ENCODE measurements at regions not wholly inside any gene's neighbourhood (a gene's known extent, or its start where the extent isn't known, plus 50 kb on each side); places are given as distances from the start of the nearest gene placed in this dataset.

- Histone ChIP-seq H3K4me2 (ENCODE audit: low read depth, low read length) (no peak overlapping the region), H3K4me1 (ENCODE audit: insufficient read depth, low read length) (no peaks in the 10 kb centered on the region), H3K36me3 (replicated peaks in 1 of 2; ENCODE audit: control insufficient read depth in 1 of 2, insufficient read depth in 2 of 2, low read length in 2 of 2) (no peaks in the 10 kb centered on the region), H4K20me1 (ENCODE audit: insufficient read depth, low read length) (no peaks in the 10 kb centered on the region), H3K27ac (ENCODE audit: extremely low read length, insufficient read depth, low read length) (no peak overlapping the region), H3K79me2 (ENCODE audit: insufficient read depth, low read length) (no peaks in the 10 kb centered on the region), H2AFZ (ENCODE audit: low read length) (no peak overlapping the region), H3K27me3 (ENCODE audit: control insufficient read depth in 1 of 2, insufficient read depth in 2 of 2, low read length in 2 of 2) (no peaks in the 10 kb centered on the region), H3K9me3 (ENCODE audit: low read length) (no peaks in the 10 kb centered on the region), H3K4me3 (replicated peaks in 1 of 3; ENCODE audit: insufficient read depth in 1 of 3, low read depth in 2 of 3, low read length in 3 of 3) (no peak overlapping the region), H3K9ac (ENCODE audit: insufficient read depth, low read depth, low read length) (no peak overlapping the region)
- DNase-seq (ENCODE audit: low spot score), result no peak
- ATAC-seq, result no peak
- ChIA-PET POLR2A (no interaction called here), CTCF (ENCODE audit: low intra/inter-chr PET ratio, low total read pairs) (no interaction called here)
- 21% methylated on average over 3 of the region's 3 CpGs for WGBS (ENCODE audit: low lambda C conversion rate)
- TF ChIP-seq ZNF777 (CRISPR knock-in tag; IDR thresholded peaks at IDR 0.05) (no peak), TFE3 (CRISPR knock-in tag; IDR thresholded peaks at IDR 0.05) (no peak), HNRNPL (IDR thresholded peaks at IDR 0.05; ENCODE audit: low read depth, low read length) (no peak), SMAD9 (CRISPR knock-in tag; IDR thresholded peaks at IDR 0.05) (no peak), NR2F2 (IDR thresholded peaks at IDR 0.05; ENCODE audit: borderline replicate concordance, low read depth) (no peak)
- BruUV-seq (replicated peaks), result no TSS peak
- no peak for FAIRE-seq
- in situ Hi-C loops (cut with HindIII; ENCODE audit: extremely low pct_ligation_motif_present, low pct_unique_long_range_greater_than_20kb), result no loop called here
- intact Hi-C loops (cut with micrococcal nuclease; ENCODE audit: unreplicated experiment), result no loop called here
These were observed 378.6 kb downstream of the REEP3 start for GRCh38 chr10:63899673-63900300.

GRCh38 chr10:63901228-63901627, 380.0 kb downstream of the REEP3 start:
- Histone ChIP-seq H3K79me2 (ENCODE audit: insufficient read depth, low read length) (no peaks in the 10 kb centered on the region), H3K27ac (ENCODE audit: extremely low read length, insufficient read depth, low read length) (no peak overlapping the region), H3K9me3 (ENCODE audit: low read length) (no peaks in the 10 kb centered on the region), H2AFZ (ENCODE audit: low read length) (no peak overlapping the region), H3K9ac (ENCODE audit: insufficient read depth, low read depth, low read length) (no peak overlapping the region), H3K4me3 (replicated peaks in 1 of 3; ENCODE audit: insufficient read depth in 1 of 3, low read depth in 2 of 3, low read length in 3 of 3) (no peak overlapping the region), H3K36me3 (replicated peaks in 1 of 2; ENCODE audit: control insufficient read depth in 1 of 2, insufficient read depth in 2 of 2, low read length in 2 of 2) (no peaks in the 10 kb centered on the region), H4K20me1 (ENCODE audit: insufficient read depth, low read length) (no peaks in the 10 kb centered on the region), H3K4me1 (ENCODE audit: insufficient read depth, low read length) (no peaks in the 10 kb centered on the region), H3K4me2 (ENCODE audit: low read depth, low read length) (no peak overlapping the region), H3K27me3 (ENCODE audit: control insufficient read depth in 1 of 2, insufficient read depth in 2 of 2, low read length in 2 of 2) (no peaks in the 10 kb centered on the region)
- CTCF ChIA-PET (ENCODE audit: low intra/inter-chr PET ratio, low total read pairs), result no interaction called here
- ATAC-seq (peak; percentile 80), DNase-seq (ENCODE audit: low spot score) (no peak), FAIRE-seq (no peak)
- BruUV-seq (replicated peaks), result no TSS peak
- intact Hi-C loops (cut with micrococcal nuclease; ENCODE audit: unreplicated experiment), result no loop called here
- TF ChIP-seq CHD4 (IDR thresholded peaks at IDR 0.05; ENCODE audit: borderline replicate concordance, low read length) (no peak), RAD21 (CRISPR knock-in tag; IDR thresholded peaks at IDR 0.05) (no peak), TCF12 (IDR thresholded peaks at IDR 0.05) (no peak), TCF12 (CRISPR knock-in tag; IDR thresholded peaks at IDR 0.05) (no peak), TFAP4 (IDR thresholded peaks at IDR 0.05; ENCODE audit: borderline replicate concordance, low read depth) (no peak), ZNF607 (CRISPR knock-in tag; IDR thresholded peaks at IDR 0.05; ENCODE audit: borderline replicate concordance) (no peak), CTCF (CRISPR knock-in tag; IDR thresholded peaks at IDR 0.05) (peak; percentile 36), ZNF775 (CRISPR knock-in tag; IDR thresholded peaks at IDR 0.05; ENCODE audit: borderline replicate concordance) (no peak)
- POLR2A ChIA-PET, result no interaction called here
- in situ Hi-C loops (cut with HindIII; ENCODE audit: extremely low pct_ligation_motif_present, low pct_unique_long_range_greater_than_20kb), result no loop called here
- 4% methylated on average over 3 of the region's 3 CpGs for WGBS (ENCODE audit: low lambda C conversion rate)

Measured in HepG2 (cell line).